COLO668 (cell line): ENCODE measurements at regions not wholly inside any gene's neighbourhood (a gene's known extent, or its start where the extent isn't known, plus 50 kb on each side); places are given as distances from the start of the nearest gene placed in this dataset.
A peak's percentile ranks its signal among the peaks of the same experiment; 100 is the strongest.

Experiments
- DNase-seq: peaks from one replicate; lab custom pipeline; 2025; ENCODE audit not compliant: unreplicated experiment; lab: John Stamatoyannopoulos, UW

DNA sequence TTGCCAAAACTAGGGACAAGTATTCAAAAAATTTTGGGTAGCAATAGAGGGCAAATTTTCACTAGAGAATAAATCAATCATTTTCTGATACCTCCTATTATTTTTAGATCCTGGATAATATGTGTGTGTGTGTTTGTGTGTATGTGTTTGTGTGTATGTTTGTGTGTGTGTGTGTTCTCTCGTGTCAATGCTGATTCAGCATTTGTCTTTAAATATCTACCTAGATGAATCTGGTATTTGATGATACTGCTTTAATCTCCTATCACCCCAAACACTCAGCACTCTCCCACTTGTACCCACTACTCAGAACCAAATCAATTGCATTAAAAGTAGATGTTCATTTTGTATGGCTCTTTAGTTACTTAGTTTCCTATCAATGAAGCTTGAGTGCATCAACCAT lies 101.3 kb upstream of the NPFFR2 start:
- DNase-seq: no peak

GRCh38 chr4:71932941-71933340 lies 98.9 kb upstream of the NPFFR2 start:
- no peak for DNase-seq

DNA sequence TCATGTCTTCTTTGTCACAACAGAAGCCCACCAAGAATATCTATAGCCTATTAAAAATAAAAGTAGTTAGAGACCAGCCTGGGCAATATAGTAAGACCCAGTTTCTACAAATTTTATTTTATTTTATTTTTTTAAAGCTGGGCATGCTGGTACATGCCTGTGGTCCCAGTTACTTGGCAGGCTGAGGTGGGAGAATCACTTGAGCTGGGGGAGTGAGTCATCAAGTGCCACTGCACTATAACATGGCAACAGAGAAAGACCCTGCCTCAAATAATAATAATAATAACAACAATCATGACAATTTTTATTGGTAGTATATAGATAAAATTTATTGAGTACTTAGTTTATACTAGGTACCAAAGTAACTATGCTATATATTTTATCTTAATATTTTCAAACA lies 93.0 kb upstream of the NPFFR2 start:
- no peak for DNase-seq

GRCh38 chr4:71941001-71941400 lies 90.8 kb upstream of the NPFFR2 start:
- DNase-seq: peak; percentile 9

- DNase-seq: no peak
These were observed 86.8 kb upstream of the NPFFR2 start for GRCh38 chr4:71944956-71945355.

- no peak for DNase-seq
These were observed 86.0 kb upstream of the NPFFR2 start for GRCh38 chr4:71945791-71946190.

DNA sequence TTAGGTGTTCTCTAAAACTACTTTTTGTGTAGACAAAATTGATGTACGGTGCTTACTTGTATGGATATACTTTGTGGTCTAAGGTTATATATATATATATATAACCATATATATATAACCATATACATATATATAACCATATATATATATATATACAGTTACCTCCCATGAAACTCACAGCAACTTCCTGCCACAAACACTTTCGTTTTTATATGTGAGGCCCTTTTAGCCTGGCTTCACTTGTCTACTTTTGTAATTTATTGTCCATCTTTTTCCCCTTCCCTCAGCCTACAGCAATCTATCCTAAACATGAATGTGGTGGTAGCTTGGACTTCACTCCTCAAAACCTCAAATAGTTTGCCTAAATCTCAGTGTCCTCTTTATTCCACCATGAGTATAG lies 72.8 kb upstream of the NPFFR2 start:
- DNase-seq: no peak

GRCh38 chr4:71962622-71963264 lies 69.1 kb upstream of the NPFFR2 start:
- no peak for DNase-seq

DNA sequence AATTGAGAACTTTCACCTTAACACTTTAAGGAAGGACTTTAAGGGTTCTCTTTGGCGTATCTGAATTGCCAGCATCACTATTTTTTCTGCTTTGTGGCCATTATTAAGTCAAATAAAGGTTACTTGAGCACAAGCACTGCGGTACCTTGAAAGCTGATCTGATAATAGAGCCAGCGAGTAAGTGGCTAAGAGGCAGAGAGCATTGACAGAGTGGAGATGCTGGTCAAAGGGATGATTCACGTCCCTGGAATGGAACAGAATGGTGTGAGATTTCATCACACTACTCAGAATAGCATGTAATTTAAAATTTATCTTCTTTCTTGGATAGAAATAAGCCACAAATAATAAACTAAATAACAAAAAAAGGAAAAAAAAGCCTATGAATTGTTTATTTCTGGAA lies 57.1 kb upstream of the NPFFR2 start:
- DNase-seq: no peak

- DNase-seq: no peak
These were observed 55.3 kb upstream of the NPFFR2 start for GRCh38 chr4:71976523-71976922.

- DNase-seq: no peak
These were observed 53.5 kb upstream of the NPFFR2 start for GRCh38 chr4:71978210-71978835.

- DNase-seq: no peak
These were observed 50.8 kb upstream of the NPFFR2 start for GRCh38 chr4:71980976-71981375.
